ENCODE measurements at regions not wholly inside any gene's neighbourhood (a gene's known extent, or its start where the extent isn't known, plus 50 kb on each side); places are given as distances from the start of the nearest gene placed in this dataset.

DNA sequence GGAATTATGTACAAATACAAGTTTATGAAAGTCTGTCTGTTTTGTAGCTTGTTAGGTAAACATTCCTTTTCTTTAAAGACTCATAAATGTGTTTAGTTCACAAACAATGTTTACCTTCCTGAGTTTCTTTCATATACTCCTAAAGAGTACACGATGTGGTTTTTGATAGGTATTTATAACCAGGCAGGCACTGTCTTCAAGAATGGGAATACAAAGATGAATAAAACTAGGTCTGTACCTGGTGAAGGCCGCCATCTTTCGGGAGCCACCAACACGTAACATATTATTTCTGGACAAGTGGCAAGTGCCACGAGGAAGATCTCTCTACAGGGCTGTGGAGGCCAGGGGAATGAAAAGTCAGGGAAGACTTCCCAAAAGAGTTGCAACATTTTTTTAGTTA is 144.6 kb upstream of the RASSF8 start:
- TF ChIP-seq, protein P1, sequence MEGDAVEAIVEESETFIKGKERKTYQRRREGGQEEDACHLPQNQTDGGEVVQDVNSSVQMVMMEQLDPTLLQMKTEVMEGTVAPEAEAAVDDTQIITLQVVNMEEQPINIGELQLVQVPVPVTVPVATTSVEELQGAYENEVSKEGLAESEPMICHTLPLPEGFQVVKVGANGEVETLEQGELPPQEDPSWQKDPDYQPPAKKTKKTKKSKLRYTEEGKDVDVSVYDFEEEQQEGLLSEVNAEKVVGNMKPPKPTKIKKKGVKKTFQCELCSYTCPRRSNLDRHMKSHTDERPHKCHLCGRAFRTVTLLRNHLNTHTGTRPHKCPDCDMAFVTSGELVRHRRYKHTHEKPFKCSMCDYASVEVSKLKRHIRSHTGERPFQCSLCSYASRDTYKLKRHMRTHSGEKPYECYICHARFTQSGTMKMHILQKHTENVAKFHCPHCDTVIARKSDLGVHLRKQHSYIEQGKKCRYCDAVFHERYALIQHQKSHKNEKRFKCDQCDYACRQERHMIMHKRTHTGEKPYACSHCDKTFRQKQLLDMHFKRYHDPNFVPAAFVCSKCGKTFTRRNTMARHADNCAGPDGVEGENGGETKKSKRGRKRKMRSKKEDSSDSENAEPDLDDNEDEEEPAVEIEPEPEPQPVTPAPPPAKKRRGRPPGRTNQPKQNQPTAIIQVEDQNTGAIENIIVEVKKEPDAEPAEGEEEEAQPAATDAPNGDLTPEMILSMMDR (IDR thresholded peaks at IDR 0.05 in 8 of 11, conservative IDR thresholded peaks at IDR 0.05 in 3 of 11), result no peak
- TF ChIP-seq POLR2AphosphoS5 (IDR thresholded peaks at IDR 0.05), result no peak
- TF ChIP-seq POLR2A (IDR thresholded peaks at IDR 0.05), result no peak

Measured in spleen (tissue), 7 donors.